Stimulated activated naive CD8-positive, alpha-beta T cell treated with anti-CD3 and anti-CD28 coated beads, Interleukin-15, amount 100 ng/mL, for 72 hours (primary cell): ENCODE measurements at regions not wholly inside any gene's neighbourhood (a gene's known extent, or its start where the extent isn't known, plus 50 kb on each side); places are given as distances from the start of the nearest gene placed in this dataset.

ENCODE experiments used
- ATAC-seq: fragments of 150-1000 bp; cut with Tn5 transposase; 2 replicates; pipeline ENCODE4 v1.10.0; 2021; ENCODE audit warnings: mild to moderate bottlenecking, moderate library complexity
- DNase-seq, 2 donors: peaks; one replicate each; pipeline ENCODE4 v3.0.0; 2021 to 2022
- H3K27ac Mint-ChIP-seq, 2 donors: one replicate each; pipeline ENCODE4 v1.8.0; 2022; ENCODE audit warnings: mild to moderate bottlenecking in 2 of 2, mixed read lengths in 2 of 2, moderate library complexity in 2 of 2
- H3K27me3 Mint-ChIP-seq: one replicate; pipeline ENCODE4 v1.8.0; 2022; ENCODE audit warnings: mixed read lengths
- H3K4me1 Mint-ChIP-seq: one replicate; pipeline ENCODE4 v1.8.0; 2022; ENCODE audit warnings: mild to moderate bottlenecking, mixed read lengths
- H3K4me3 Mint-ChIP-seq, 2 donors: one replicate each; pipeline ENCODE4 v1.8.0; 2022; ENCODE audit warnings: mild to moderate bottlenecking in 2 of 2, mixed read lengths in 2 of 2, moderate library complexity in 1 of 2
- H3K9me3 Mint-ChIP-seq, 2 donors: one replicate each; pipeline ENCODE4 v1.8.0; 2022; ENCODE audit warnings: mixed read lengths in 2 of 2

DNA sequence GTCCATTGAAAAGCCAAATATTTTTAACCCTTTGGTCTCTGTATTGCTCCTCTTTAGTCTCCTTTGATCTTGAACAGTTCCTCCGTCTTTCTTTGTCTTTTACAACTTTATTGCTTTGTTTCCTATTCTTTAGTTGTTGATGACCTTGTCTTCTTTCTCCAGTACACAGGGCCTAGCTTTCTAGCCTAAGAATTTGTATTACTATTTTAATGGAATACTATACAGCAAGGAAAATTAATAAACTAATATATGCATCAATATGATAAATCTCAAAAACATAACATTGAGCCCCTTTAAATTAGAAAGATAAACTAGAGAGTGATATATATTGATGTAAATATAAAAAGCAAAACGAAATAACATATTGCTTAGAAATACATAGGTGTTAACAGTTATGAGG, 88.7 kb downstream of the NR1D2 start:
- Mint-ChIP-seq H3K27ac (no peak overlapping the region), H3K27me3 (peaks cover 12% of the 10 kb centered on the region), H3K4me3 (no peak overlapping the region), H3K9me3 (no peaks in the 10 kb centered on the region), H3K4me1 (no peaks in the 10 kb centered on the region)
- no peak for DNase-seq
- ATAC-seq: no peak

GRCh38 chr3:24034464-24034863, 89.4 kb downstream of the NR1D2 start:
- Mint-ChIP-seq H3K27me3 (peaks cover 6% of the 10 kb centered on the region), H3K9me3 (no peaks in the 10 kb centered on the region), H3K4me3 (no peak overlapping the region), H3K4me1 (no peaks in the 10 kb centered on the region), H3K27ac (no peak overlapping the region)
- ATAC-seq (no peak), DNase-seq (no peak)

DNA sequence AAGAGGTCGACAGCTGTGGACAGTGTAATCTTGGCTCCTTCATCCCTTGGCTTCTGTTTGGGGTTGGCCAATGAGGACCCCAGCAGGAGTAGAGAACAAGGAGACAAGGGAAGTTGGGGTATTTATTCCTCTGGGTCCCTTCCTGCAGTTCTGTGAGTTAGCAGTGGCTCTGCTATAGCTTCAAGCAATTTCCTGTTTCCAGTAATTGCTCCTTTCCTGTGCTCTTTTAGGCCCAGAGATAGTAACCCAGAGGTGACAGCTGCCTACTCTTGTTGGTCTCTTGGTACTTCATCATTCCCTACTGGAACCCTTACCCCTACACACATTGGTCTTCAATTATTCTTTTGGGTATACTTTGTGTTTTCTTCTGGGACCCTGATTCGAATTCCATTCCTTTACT, 92.9 kb downstream of the NR1D2 start:
- ATAC-seq: no peak
- no peak overlapping the region for H3K4me3 Mint-ChIP-seq
- no peaks in the 10 kb centered on the region for H3K27me3 Mint-ChIP-seq

GRCh38 chr3:24040311-24040710, 95.2 kb downstream of the NR1D2 start:
- no peaks in the 10 kb centered on the region for H3K4me1 Mint-ChIP-seq
- H3K9me3 Mint-ChIP-seq: no peaks in the 10 kb centered on the region
- ATAC-seq (no peak), DNase-seq (no peak)
- H3K4me3 Mint-ChIP-seq: no peak overlapping the region
- no peak overlapping the region for H3K27ac Mint-ChIP-seq
- peaks cover 9% of the 10 kb centered on the region for H3K27me3 Mint-ChIP-seq

More for the DNA sequence above, 92.9 kb downstream of the NR1D2 start:
- no peaks in the 10 kb centered on the region for H3K4me1 Mint-ChIP-seq
- no peak for DNase-seq
- no peak overlapping the region for H3K27ac Mint-ChIP-seq
- no peaks in the 10 kb centered on the region for H3K9me3 Mint-ChIP-seq

DNA sequence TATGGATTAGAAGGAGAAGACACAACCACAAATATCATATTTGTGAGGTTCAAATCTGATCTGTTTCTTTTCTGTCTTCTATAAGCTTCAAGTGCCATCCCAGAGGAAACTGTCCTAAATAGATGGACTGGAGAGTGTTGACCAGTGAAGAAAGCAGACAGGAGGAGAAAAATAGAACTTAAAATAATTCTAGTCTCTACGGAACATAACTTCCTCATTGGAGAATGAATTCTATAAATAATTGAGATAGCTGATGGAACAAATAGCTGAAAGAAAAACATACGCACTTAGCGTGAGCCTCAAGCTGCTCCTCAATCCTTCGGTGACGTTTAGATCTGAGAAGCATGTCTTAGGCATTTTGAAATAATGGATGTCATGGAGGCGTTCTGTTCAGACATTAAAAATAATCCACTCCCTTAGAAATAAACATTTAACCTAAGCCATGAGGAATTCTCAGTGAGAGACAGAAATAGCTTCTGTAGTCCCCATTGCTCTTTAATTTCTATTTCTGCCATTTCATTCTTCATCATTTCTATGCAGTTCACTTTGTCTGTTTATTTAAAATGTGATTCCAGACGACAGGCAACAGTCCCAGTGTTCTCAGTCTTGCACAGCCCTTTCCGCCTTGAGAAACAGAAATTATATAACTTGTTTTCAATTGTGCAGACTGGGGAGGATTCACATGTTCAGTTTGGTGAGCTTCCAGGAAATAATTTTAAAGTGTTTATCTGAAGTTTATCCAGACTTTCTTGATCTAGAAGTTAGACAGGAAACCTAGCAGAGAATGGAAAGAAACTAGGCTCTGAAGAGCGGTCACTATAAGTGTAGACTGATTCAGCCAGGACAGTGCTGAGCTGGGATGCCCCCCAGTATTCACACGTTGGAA, 97.3 kb downstream of the NR1D2 start:
- H3K9me3 Mint-ChIP-seq: no peaks in the 10 kb centered on the region
- no peak for ATAC-seq
- H3K4me1 Mint-ChIP-seq: no peaks in the 10 kb centered on the region
- no peak overlapping the region for H3K4me3 Mint-ChIP-seq
- no peak for DNase-seq
- H3K27ac Mint-ChIP-seq: no peak overlapping the region
- H3K27me3 Mint-ChIP-seq: peaks cover 17% of the 10 kb centered on the region

GRCh38 chr3:24043168-24043567, 98.1 kb downstream of the NR1D2 start:
- Mint-ChIP-seq H3K9me3 (no peaks in the 10 kb centered on the region), H3K27me3 (peaks cover 17% of the 10 kb centered on the region), H3K27ac (no peak overlapping the region), H3K4me1 (peaks cover 7% of the 10 kb centered on the region), H3K4me3 (no peak overlapping the region)
- DNase-seq (no peak), ATAC-seq (no peak)

- Mint-ChIP-seq H3K4me3 (no peak overlapping the region), H3K27ac (peak overlapping the region in 1 of 2 donors; percentile 54), H3K27me3 (peaks cover 17% of the 10 kb centered on the region), H3K9me3 (no peaks in the 10 kb centered on the region), H3K4me1 (peaks cover 9% of the 10 kb centered on the region)
- no peak for DNase-seq
- ATAC-seq: no peak
Observed at GRCh38 chr3:24043985-24044384, 98.9 kb downstream of the NR1D2 start.

GRCh38 chr3:24046214-24046613, 101.1 kb downstream of the NR1D2 start:
- ATAC-seq: no peak
- Mint-ChIP-seq H3K4me1 (peaks cover 9% of the 10 kb centered on the region), H3K27me3 (peaks cover 17% of the 10 kb centered on the region), H3K4me3 (no peak overlapping the region), H3K9me3 (no peaks in the 10 kb centered on the region), H3K27ac (no peak overlapping the region)
- DNase-seq: no peak

DNA sequence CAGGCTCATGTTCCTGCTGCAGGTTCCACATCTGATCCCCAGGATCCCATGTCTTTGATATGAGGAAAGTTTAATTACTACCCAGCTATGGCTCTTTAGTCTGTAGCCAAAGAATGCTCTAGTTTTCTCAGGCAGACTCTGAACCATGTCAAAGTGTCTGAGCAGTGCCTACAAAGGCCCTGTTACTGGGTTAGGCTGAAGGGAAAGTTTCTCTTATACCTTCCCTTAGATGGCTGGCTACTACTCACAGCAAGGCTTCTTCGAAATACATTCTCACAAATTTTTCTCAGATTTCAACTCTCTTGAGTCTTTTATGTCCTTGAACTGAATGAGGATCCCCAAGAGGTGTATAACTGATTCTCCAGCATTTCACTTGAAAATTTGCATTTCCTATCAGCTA, 102.4 kb downstream of the NR1D2 start:
- Mint-ChIP-seq H3K27me3 (peaks cover 17% of the 10 kb centered on the region), H3K4me3 (no peak overlapping the region), H3K9me3 (no peaks in the 10 kb centered on the region), H3K27ac (no peak overlapping the region), H3K4me1 (peaks cover 9% of the 10 kb centered on the region)
- no peak for DNase-seq
- ATAC-seq: peak; percentile 24

- Mint-ChIP-seq H3K4me1 (peaks cover 9% of the 10 kb centered on the region), H3K4me3 (no peak overlapping the region), H3K27me3 (peaks cover 13% of the 10 kb centered on the region), H3K27ac (no peak overlapping the region), H3K9me3 (no peaks in the 10 kb centered on the region)
- ATAC-seq (no peak), DNase-seq (no peak)
Observed at GRCh38 chr3:24048843-24049242, 103.8 kb downstream of the NR1D2 start.

DNA sequence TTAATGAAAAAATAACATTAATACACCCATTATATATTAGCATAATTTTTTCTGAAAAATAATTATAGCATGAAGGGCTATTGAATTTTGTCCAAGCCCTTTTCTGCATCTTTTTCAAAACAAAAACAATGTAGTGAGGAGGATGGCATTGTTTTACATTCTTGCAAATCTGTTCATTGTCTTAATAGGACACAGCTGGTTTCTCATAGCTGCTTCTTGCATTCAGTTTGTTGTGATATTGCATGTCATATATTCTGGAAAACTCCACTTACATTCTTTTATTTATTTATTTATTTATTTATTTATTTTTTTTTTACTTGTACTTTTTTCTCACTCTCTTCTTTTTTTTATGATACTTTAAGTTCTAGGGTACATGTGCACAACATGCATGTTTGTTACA, 107.4 kb downstream of the NR1D2 start:
- H3K4me3 Mint-ChIP-seq: no peak overlapping the region
- no peak for ATAC-seq
- H3K27me3 Mint-ChIP-seq: peaks cover 9% of the 10 kb centered on the region
- no peak overlapping the region for H3K27ac Mint-ChIP-seq
- no peaks in the 10 kb centered on the region for H3K9me3 Mint-ChIP-seq
- DNase-seq: no peak
- peaks cover 9% of the 10 kb centered on the region for H3K4me1 Mint-ChIP-seq

- no peak for ATAC-seq
- Mint-ChIP-seq H3K27me3 (peaks cover 10% of the 10 kb centered on the region), H3K9me3 (no peaks in the 10 kb centered on the region), H3K4me3 (no peak overlapping the region), H3K4me1 (no peaks in the 10 kb centered on the region), H3K27ac (no peak overlapping the region)
- DNase-seq: no peak
Observed at GRCh38 chr3:24058940-24059705, 114.0 kb downstream of the NR1D2 start.

- H3K27ac Mint-ChIP-seq: no peak overlapping the region
- no peaks in the 10 kb centered on the region for H3K4me1 Mint-ChIP-seq
- H3K9me3 Mint-ChIP-seq: no peaks in the 10 kb centered on the region
- H3K27me3 Mint-ChIP-seq: peaks cover 10% of the 10 kb centered on the region
- DNase-seq (no peak), ATAC-seq (no peak)
- H3K4me3 Mint-ChIP-seq: no peak overlapping the region
Observed at GRCh38 chr3:24060055-24060454, 115.0 kb downstream of the NR1D2 start.

DNA sequence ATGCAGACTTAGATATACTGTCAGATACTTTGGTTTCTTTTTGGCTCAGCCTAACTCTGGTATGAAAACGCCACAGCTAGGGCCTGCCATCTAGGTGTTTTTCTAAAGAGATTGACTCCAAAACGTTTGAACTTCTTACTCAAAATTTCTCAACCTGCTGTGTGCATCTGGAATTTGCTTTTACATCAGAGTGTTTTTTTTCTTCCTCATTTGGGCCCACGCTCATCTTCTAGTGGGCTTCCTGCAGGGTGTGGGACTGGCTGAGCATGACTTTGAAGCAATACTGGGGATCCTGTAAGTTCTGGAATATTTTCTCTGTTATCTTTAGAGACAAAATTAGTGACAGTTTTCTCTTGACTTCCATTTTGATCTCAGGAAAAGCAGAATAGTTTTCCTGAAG, 117.8 kb downstream of the NR1D2 start:
- H3K4me1 Mint-ChIP-seq: no peaks in the 10 kb centered on the region
- DNase-seq: no peak
- H3K27ac Mint-ChIP-seq: no peak overlapping the region
- no peaks in the 10 kb centered on the region for H3K9me3 Mint-ChIP-seq
- no peaks in the 10 kb centered on the region for H3K27me3 Mint-ChIP-seq
- ATAC-seq: no peak
- H3K4me3 Mint-ChIP-seq: no peak overlapping the region
